Kidney (tissue), 13 donors: ENCODE measurements at regions not wholly inside any gene's neighbourhood (a gene's known extent, or its start where the extent isn't known, plus 50 kb on each side); places are given as distances from the start of the nearest gene placed in this dataset.

Experiments
- DNase-seq, 5 donors: peaks; one replicate each; pipeline ENCODE4 v3.0.0-alpha.2; 2013 to 2020
- FAIRE-seq: peaks from 2 replicates; lab custom pipeline; 2012; peaks lifted over from hg19 to GRCh38; lab: Jason Lieb, UNC
- H3K27ac ChIP-seq, 2 donors: one replicate each; pipeline ENCODE4 v1.7.0; 2013; ENCODE audit warnings: low read depth in 2 of 2, low read length in 2 of 2, inconsistent platforms in 1 of 2
- H3K27me3 ChIP-seq: one replicate; pipeline ENCODE4 v1.7.1; 2013; ENCODE audit warnings: low read length, inconsistent platforms; ENCODE audit not compliant: control insufficient read depth, insufficient read depth
- H3K36me3 ChIP-seq, 3 donors: one replicate each; pipeline versions ENCODE4 v1.7.0 to v1.7.1; 2013; ENCODE audit warnings: low read length in 3 of 3, control low read depth in 1 of 3, inconsistent platforms in 1 of 3; ENCODE audit not compliant: insufficient read depth in 3 of 3, control insufficient read depth in 2 of 3
- H3K4me1 ChIP-seq, 3 donors: one replicate each; pipeline versions ENCODE4 v1.7.0 to v1.7.1; 2013; ENCODE audit warnings: low read length in 3 of 3, inconsistent platforms in 1 of 3, low read depth in 1 of 3; ENCODE audit not compliant: control insufficient read depth in 2 of 3, insufficient read depth in 2 of 3
- H3K4me3 ChIP-seq, 3 donors: one replicate each; pipeline versions ENCODE4 v1.7.0 to v1.8.1; 2013; ENCODE audit warnings: low read length in 3 of 3, control low read depth in 1 of 3, inconsistent platforms in 1 of 3
- H3K9ac ChIP-seq, 3 donors: one replicate each; pipeline versions ENCODE4 v1.7.0 to v1.7.1; 2013; ENCODE audit warnings: low read length in 3 of 3, control low read depth in 1 of 3, inconsistent platforms in 1 of 3
- H3K9me3 ChIP-seq, 3 donors: one replicate each; pipeline versions ENCODE4 v1.7.0 to v1.7.1; 2013; ENCODE audit warnings: low read length in 3 of 3, control low read depth in 1 of 3, inconsistent platforms in 1 of 3; ENCODE audit not compliant: control insufficient read depth in 2 of 3, insufficient read depth in 1 of 3
- CTCF ChIP-seq: IDR thresholded peaks from 3 replicates; pipeline ENCODE4 v1.5.1; 2012; ENCODE audit warnings: mild to moderate bottlenecking, moderate library complexity, borderline replicate concordance; ENCODE audit not compliant: insufficient read depth; ENCODE audit errors: extremely low read depth
- intact Hi-C: fragments of 100-400 bp; cut with DNase I; formaldehyde crosslinking; loops from one replicate; pipeline ENCODE4 v1.11.1; 2022
- donor health status: control.
- donor health status: control.
- donor health status: control.
- donor health status: control.
- donor health status: control.
- donor health status: DM: yes; HTN: yes; CAD: no.
- donor health status: Normal renal cell carcinoma (clear cell type).

- FAIRE-seq (no peak), DNase-seq (peak in 1 of 5 donors; percentile 62)
Observed at GRCh38 chr21:43297989-43298388, 128.9 kb downstream of the SIK1 start.

DNA sequence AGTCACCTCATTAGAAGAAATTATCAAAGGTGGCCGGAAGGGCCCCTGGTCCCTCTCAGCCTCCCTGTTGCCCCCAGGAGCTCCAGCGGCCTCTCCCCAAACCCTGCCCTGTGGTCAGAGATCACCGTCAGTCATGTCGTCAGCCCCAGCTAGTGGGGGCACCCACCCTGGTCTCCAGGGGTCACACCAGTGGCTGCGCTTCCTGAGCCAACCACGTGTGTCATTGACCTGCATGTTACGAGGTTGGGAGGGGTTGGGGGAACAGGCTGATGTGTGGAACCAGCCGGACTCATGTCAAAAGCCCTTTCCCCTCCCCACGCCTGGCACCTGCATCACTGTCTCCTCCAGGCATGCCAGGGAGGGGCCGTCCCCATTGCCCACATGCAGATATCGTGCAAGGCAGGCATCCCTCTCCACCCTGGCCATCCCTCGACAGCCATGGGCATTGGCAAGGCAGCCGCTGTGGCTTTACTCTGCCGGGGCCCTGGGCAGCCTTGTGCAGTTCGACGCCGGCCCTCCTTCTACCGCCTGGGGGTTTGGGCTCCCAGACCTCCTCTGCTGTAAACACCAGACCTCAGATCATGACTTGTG, 128.7 kb downstream of the CRYAA start:
- DNase-seq = peak in 1 of 5 donors; percentile 71
- Histone ChIP-seq H3K4me1 (peaks cover 0 to 2% (median 0%) of the 10 kb centered on the region in 3 donors), H3K4me3 (no peak overlapping the region), H3K9ac (no peak overlapping the region), H3K36me3 (no peaks in the 10 kb centered on the region), H3K9me3 (peaks cover 0 to 11% (median 0%) of the 10 kb centered on the region in 3 donors), H3K27me3 (no peaks in the 10 kb centered on the region), H3K27ac (no peak overlapping the region)
- TF ChIP-seq CTCF = no peak
- FAIRE-seq = no peak
- intact Hi-C loops = no loop called here

More at GRCh38 chr21:43297989-43298388, 128.9 kb downstream of the SIK1 start:
- peaks cover 0 to 2% (median 0%) of the 10 kb centered on the region in 3 donors for H3K4me1 ChIP-seq
- H3K27ac ChIP-seq = no peak overlapping the region
- no peaks in the 10 kb centered on the region for H3K36me3 ChIP-seq
- no peak for TF ChIP-seq CTCF
- no peaks in the 10 kb centered on the region for H3K27me3 ChIP-seq
- intact Hi-C loops = no loop called here
- peaks cover 0 to 11% (median 0%) of the 10 kb centered on the region in 3 donors for H3K9me3 ChIP-seq
- H3K9ac ChIP-seq = no peak overlapping the region
- H3K4me3 ChIP-seq = no peak overlapping the region

DNA sequence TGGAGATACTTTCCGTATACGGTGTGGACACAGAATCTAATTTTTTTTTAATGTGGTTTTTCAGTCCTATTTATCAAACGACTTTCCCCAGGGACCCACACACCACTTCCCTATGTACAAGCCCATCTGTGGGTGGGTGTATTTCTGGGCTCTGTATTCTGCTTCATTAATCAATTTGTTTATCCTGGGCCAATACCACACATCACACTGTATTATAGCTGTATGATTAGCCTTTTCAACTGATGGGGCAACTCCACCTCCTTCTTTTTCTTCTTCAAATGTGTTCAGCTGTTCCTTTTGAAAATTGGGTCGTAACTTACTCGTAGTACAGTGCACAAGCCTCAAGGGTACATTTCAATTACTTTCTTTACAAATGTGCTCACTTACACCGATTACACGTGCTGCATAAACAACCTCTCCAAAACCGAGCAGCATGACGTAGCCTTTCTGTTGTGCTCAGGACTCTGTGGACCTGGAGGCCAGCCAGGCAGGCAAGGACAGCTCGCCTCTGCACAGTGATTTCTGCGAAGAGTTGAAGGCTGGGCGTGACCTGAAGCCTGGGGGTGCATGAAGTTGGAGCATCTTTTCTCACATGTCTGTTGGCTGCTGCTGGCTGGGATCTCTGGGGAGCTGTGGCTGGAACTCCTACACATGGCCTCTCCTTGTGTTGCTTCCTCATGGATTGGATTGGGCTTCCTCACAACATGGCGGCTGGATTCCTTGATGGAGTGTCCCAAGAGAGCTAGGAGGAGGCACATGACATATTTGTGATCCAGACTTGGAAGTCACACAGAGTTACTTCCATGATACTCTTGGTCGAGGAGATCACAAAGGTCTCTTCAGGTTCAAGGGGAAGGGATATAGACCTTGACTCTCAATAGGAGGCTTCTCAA, 126.5 kb downstream of the CRYAA start:
- FAIRE-seq (no peak), DNase-seq (peak in 1 of 5 donors; percentile 44)
- no peak for TF ChIP-seq CTCF
- intact Hi-C loops = no loop called here
- no peak overlapping the region for H3K27ac ChIP-seq
- peaks cover 0 to 11% (median 0%) of the 10 kb centered on the region in 3 donors for H3K9me3 ChIP-seq
- no peaks in the 10 kb centered on the region for H3K27me3 ChIP-seq
- H3K4me3 ChIP-seq = no peak overlapping the region
- no peaks in the 10 kb centered on the region for H3K4me1 ChIP-seq
- no peaks in the 10 kb centered on the region for H3K36me3 ChIP-seq
- H3K9ac ChIP-seq = no peak overlapping the region
